ENCODE measurements at regions not wholly inside any gene's neighbourhood (a gene's known extent, or its start where the extent isn't known, plus 50 kb on each side); places are given as distances from the start of the nearest gene placed in this dataset.
A peak's percentile ranks its signal among the peaks of the same experiment; 100 is the strongest.

- in situ Hi-C loops (cut with HindIII; ENCODE audit: low pct_ligation_motif_present, low sequenced_read_pairs), result no loop called here
- H3K4me3 ChIP-seq (ENCODE audit: low read depth, low read length), result no peak overlapping the region
- no peak for DNase-seq
- no peak overlapping the region for H3K27ac ChIP-seq
- H3K36me3 ChIP-seq (replicated peaks), result no peaks in the 10 kb centered on the region
- H3K27me3 ChIP-seq (replicated peaks), result peaks cover 9% of the 10 kb centered on the region
- TF ChIP-seq CTCF (IDR thresholded peaks at IDR 0.05; ENCODE audit: low read depth, low read length, missing control alignments), result no peak
Observed at GRCh38 chr10:70954381-70955176, 66.2 kb upstream of the PCBD1 start.

- Histone ChIP-seq H3K36me3 (replicated peaks) (no peaks in the 10 kb centered on the region), H3K4me3 (ENCODE audit: low read depth, low read length) (no peak overlapping the region), H3K27ac (no peak overlapping the region), H3K27me3 (replicated peaks) (peaks cover 9% of the 10 kb centered on the region)
- no peak for DNase-seq
- in situ Hi-C loops (cut with HindIII; ENCODE audit: low pct_ligation_motif_present, low sequenced_read_pairs), result no loop called here
- peak; percentile 36 for TF ChIP-seq CTCF (IDR thresholded peaks at IDR 0.05; ENCODE audit: low read depth, low read length, missing control alignments)
Observed at GRCh38 chr10:70956029-70956759, 67.8 kb upstream of the PCBD1 start.

- DNase-seq, result peak; percentile 21
- Histone ChIP-seq H3K27me3 (replicated peaks) (peaks cover 13% of the 10 kb centered on the region), H3K27ac (no peak overlapping the region), H3K36me3 (replicated peaks) (no peaks in the 10 kb centered on the region), H3K4me3 (ENCODE audit: low read depth, low read length) (no peak overlapping the region)
- no peak for TF ChIP-seq CTCF (IDR thresholded peaks at IDR 0.05; ENCODE audit: low read depth, low read length, missing control alignments)
- in situ Hi-C loops (cut with HindIII; ENCODE audit: low pct_ligation_motif_present, low sequenced_read_pairs), result no loop called here
Observed at GRCh38 chr10:70958396-70958795, 70.0 kb upstream of the PCBD1 start.

GRCh38 chr10:70960316-70960715 is 72.0 kb upstream of the PCBD1 start:
- no peak overlapping the region for H3K27ac ChIP-seq
- H3K27me3 ChIP-seq (replicated peaks), result peaks cover 13% of the 10 kb centered on the region
- H3K4me3 ChIP-seq (ENCODE audit: low read depth, low read length), result no peak overlapping the region
- in situ Hi-C loops (cut with HindIII; ENCODE audit: low pct_ligation_motif_present, low sequenced_read_pairs), result no loop called here
- H3K36me3 ChIP-seq (replicated peaks), result no peaks in the 10 kb centered on the region
- no peak for DNase-seq
- no peak for TF ChIP-seq CTCF (IDR thresholded peaks at IDR 0.05; ENCODE audit: low read depth, low read length, missing control alignments)

GRCh38 chr10:70960783-70961570 is 72.6 kb upstream of the PCBD1 start:
- DNase-seq, result no peak
- in situ Hi-C loops (cut with HindIII; ENCODE audit: low pct_ligation_motif_present, low sequenced_read_pairs), result no loop called here
- H3K27me3 ChIP-seq (replicated peaks), result peaks cover 13% of the 10 kb centered on the region
- no peak overlapping the region for H3K4me3 ChIP-seq (ENCODE audit: low read depth, low read length)
- TF ChIP-seq CTCF (IDR thresholded peaks at IDR 0.05; ENCODE audit: low read depth, low read length, missing control alignments), result no peak
- no peaks in the 10 kb centered on the region for H3K36me3 ChIP-seq (replicated peaks)
- no peak overlapping the region for H3K27ac ChIP-seq

All from brain microvascular endothelial cell (primary cell).